HEK293T (cell line): ENCODE measurements at regions not wholly inside any gene's neighbourhood (a gene's known extent, or its start where the extent isn't known, plus 50 kb on each side); places are given as distances from the start of the nearest gene placed in this dataset.

Experiments
- FOXK2 ChIP-seq: fragments of 450-650 bp; IDR thresholded peaks from 2 replicates; pipeline ENCODE4 v1.6.1; 2016; ENCODE audit warnings: mild to moderate bottlenecking
- NFRKB ChIP-seq: fragments of 450-650 bp; IDR thresholded peaks from 2 replicates; pipeline ENCODE4 v1.6.1; 2016; ENCODE audit warnings: mild to moderate bottlenecking, moderate library complexity
- TARDBP ChIP-seq: fragments of 450-650 bp; IDR thresholded peaks from 2 replicates; pipeline ENCODE4 v1.6.1; 2016

GRCh38 chr12:41634091-41634490 is 446.0 kb downstream of the PDZRN4 start:
- TF ChIP-seq NFRKB (no peak), FOXK2 (no peak), TARDBP (no peak)
